ENCODE measurements at regions not wholly inside any gene's neighbourhood (a gene's known extent, or its start where the extent isn't known, plus 50 kb on each side); places are given as distances from the start of the nearest gene placed in this dataset.

DNA sequence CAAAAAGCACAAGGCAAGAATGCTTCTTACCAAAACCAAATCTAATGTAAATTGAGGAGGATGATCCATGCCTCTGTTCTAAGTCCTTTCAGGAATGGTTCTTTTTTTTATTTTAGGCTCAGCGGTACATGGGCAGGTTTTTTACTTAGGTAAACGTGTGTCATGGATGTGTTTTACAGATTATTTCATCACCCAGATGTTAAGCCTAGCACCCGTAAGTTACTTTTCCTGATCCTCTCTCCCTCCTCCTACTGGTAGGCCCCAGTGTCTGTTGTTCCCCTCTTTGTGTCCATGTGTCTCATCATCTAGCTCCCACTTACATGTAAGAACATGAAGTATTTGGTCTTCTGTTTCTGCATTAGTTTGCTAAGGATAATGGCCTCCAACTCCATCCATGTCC lies 289.2 kb upstream of the THBS1 start:
- ATAC-seq (ENCODE audit: low read depth in 2 of 2) (no peak), DNase-seq (no peak)
- no peaks in the 10 kb centered on the region for H3K36me3 Mint-ChIP-seq
- H3K27ac Mint-ChIP-seq: peak overlapping the region in 1 of 6 donors; percentile 16
- no peak overlapping the region for H3K4me3 Mint-ChIP-seq
- H3K27me3 Mint-ChIP-seq: peaks cover 0 to 10% (median 0%) of the 10 kb centered on the region in 3 donors
- H3K9me3 Mint-ChIP-seq: peaks cover 0 to 22% (median 8%) of the 10 kb centered on the region in 7 donors
- no peaks in the 10 kb centered on the region for H3K4me1 Mint-ChIP-seq

DNA sequence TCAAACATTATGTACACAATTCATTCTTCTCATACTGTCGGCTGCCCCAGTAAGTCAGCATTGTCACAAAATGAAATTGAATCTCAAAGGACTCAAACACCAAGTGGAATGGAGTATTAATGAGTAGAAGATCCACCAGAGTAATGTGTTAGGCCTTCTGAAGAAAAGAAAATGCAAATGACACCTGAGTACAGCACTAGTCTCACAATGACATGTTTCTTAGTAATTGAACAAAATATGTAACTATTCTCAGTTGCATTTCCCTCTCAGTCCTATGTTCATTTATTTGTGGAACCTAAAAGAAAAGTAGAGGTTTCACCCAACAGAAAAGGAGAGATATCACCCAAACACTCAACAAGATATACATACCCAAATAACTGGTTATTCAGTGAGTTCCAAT lies 283.9 kb upstream of the THBS1 start:
- H3K27ac Mint-ChIP-seq: no peak overlapping the region
- ATAC-seq (ENCODE audit: low read depth in 2 of 2) (no peak), DNase-seq (no peak)
- H3K4me3 Mint-ChIP-seq: no peak overlapping the region
- H3K36me3 Mint-ChIP-seq: no peaks in the 10 kb centered on the region
- H3K27me3 Mint-ChIP-seq: peaks cover 0 to 19% (median 8%) of the 10 kb centered on the region in 3 donors
- peaks cover under 1 to 17% (median 5%) of the 10 kb centered on the region in 7 donors for H3K9me3 Mint-ChIP-seq
- no peaks in the 10 kb centered on the region for H3K4me1 Mint-ChIP-seq

DNA sequence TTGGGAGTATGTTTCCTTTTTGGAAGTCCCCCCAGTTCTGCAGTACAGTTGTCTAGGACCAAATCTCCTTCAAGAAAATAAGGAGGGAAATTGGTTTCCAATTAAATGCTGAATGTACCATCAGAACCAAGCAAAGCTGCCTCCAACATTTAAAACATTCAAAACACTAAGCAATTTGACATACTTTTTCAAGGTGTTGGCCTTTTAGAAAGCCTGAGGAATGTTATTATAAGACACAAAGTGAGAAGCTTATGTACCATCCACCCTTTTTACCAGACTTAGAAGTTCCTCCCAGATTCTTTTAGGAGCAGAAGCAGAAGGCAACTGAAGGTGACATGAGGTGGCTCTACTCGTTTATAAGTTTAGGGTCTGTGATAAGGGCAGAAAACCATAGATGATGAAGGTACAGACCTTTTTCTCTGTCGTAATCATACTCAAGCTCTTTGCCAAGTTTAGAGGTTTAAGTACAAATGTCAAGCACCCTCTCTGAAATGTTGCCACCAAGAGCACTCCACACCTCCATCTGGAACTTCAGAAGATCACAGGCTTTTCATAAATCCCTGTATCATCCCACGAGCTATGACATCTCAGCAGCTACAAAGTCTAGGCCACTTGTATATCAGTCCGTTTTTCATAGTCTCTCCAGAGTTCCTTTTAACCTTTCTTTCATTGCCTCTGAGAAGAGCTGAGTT lies 282.5 kb upstream of the THBS1 start:
- ATAC-seq (ENCODE audit: low read depth in 2 of 2): no peak
- Mint-ChIP-seq H3K36me3 (no peaks in the 10 kb centered on the region), H3K4me1 (no peaks in the 10 kb centered on the region), H3K27me3 (peaks cover 0 to 22% (median 8%) of the 10 kb centered on the region in 3 donors), H3K27ac (no peak overlapping the region), H3K9me3 (peaks cover 0 to 5% (median 3%) of the 10 kb centered on the region in 7 donors), H3K4me3 (no peak overlapping the region)
- DNase-seq: no peak

DNA sequence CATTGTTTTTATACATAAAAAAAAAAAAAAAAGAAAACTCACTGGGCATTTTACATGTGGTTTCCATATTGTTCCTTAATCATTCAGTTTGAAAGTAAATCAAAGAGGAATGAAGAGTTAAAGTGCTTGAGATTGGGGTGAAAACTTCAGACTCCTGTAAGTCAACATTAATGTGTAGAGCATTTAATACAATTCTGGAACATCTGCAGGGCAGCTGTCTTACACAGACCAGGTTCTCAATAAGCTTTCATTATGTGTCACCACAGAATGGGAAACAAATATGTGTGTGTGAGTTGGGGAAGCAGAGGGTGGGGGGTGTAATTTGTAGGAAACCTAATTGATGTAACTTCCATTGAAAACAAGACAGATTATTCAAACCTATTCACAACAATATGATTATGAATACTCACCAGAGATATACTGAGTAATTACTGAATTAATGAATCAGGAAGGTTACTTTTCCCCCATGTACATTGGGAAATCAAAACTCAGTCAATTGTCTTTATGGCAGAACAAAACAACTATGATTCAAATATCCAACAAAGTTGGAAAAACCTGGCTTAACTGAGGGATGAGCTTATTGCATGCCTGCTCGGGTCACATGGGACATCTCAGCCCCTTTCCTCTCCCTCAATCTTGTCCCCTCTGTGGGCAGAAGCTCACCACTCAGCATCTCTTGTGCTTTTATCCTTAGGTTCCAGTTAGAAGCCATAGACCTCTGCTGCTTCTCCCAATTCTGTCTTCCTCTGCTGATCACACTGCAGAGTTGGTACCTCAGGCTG lies 281.2 kb upstream of the THBS1 start:
- no peak overlapping the region for H3K27ac Mint-ChIP-seq
- H3K4me3 Mint-ChIP-seq: no peak overlapping the region
- H3K36me3 Mint-ChIP-seq: no peaks in the 10 kb centered on the region
- H3K27me3 Mint-ChIP-seq: peaks cover 0 to 12% (median 8%) of the 10 kb centered on the region in 3 donors
- no peak for DNase-seq
- no peaks in the 10 kb centered on the region for H3K4me1 Mint-ChIP-seq
- ATAC-seq (ENCODE audit: low read depth in 2 of 2): no peak
- peaks cover 0 to 2% (median 0%) of the 10 kb centered on the region in 7 donors for H3K9me3 Mint-ChIP-seq

DNA sequence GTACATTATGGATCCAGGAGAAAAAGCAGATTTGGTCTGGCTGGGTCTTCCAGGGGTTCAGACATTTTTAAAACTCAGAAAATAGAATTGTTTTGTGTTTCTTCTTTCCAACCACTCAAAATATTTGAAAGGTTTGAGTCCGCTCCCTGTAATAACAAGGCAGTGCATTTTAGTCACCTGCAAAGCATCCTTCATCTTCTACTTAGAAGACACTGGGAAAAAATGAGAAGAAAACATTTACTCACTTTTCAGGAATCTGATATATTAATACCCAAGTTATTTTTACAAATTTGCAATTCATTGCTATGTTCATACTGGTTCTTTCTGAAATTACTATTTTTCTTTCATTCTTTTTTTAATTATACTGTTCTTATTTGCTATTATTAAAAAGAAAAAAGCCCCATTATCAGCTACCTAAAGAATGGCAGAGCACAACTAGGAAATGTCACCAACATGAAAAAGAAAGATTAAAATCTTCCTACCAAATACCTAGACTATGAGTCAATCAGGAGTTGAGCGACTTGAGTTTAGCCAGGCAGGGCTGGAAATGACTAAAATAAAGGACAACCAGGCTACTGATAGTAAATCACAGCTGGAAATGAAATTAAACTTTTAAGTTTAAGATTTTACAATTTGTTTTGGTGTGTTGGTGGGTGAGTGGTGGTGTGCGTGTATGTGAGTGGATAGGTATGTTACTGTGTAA lies 280.3 kb upstream of the THBS1 start:
- Mint-ChIP-seq H3K4me3 (no peak overlapping the region), H3K36me3 (no peaks in the 10 kb centered on the region), H3K9me3 (peaks cover 0 to 2% (median 0%) of the 10 kb centered on the region in 7 donors), H3K4me1 (no peaks in the 10 kb centered on the region), H3K27me3 (peaks cover 0 to 12% (median 8%) of the 10 kb centered on the region in 3 donors), H3K27ac (no peak overlapping the region)
- no peak for ATAC-seq (ENCODE audit: low read depth in 2 of 2)
- no peak for DNase-seq

DNA sequence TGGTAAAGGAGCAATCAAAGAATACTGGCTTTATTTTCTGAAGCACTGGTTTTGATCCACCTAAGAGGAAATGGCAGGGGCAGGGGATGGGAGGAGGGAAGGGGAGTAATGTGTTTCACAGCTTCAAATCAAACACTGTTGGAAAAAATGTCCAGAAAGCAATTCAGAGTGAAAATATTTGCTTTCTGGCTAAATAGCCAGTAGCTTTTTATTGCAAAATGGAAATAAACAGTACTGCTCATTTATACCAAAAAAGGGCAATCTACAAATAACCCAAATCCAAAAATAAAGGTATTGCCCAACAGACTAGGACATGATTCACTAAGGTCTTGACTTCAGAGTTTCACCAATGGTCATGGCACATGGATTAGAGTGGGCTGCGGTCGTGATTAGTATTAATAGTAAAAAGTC lies 279.3 kb upstream of the THBS1 start:
- ATAC-seq (ENCODE audit: low read depth in 2 of 2) (no peak), DNase-seq (no peak)
- H3K9me3 Mint-ChIP-seq: peaks cover 0 to 2% (median 0%) of the 10 kb centered on the region in 7 donors
- no peaks in the 10 kb centered on the region for H3K4me1 Mint-ChIP-seq
- H3K27ac Mint-ChIP-seq: no peak overlapping the region
- no peaks in the 10 kb centered on the region for H3K36me3 Mint-ChIP-seq
- H3K4me3 Mint-ChIP-seq: no peak overlapping the region
- H3K27me3 Mint-ChIP-seq: peaks cover 0 to 12% (median 8%) of the 10 kb centered on the region in 3 donors

DNA sequence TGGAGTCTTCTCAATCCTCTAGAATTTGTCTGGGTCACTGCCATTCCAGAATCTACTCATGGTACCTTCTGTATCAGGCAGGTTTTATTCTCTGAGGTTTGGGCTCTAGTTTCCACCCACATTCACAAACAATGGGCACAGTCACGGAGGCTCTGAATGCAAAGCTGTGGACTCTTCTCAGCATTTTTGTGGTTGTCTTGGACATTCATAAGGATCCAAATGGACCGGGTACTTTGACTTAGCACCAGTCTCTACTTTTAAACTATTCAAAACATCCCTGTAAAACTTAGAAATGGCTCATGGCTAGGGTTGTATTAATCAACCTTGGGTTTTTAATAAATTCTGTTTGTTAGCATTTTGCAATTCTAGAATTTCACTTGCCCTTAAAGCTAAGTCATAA lies 277.9 kb upstream of the THBS1 start:
- Mint-ChIP-seq H3K9me3 (peaks cover 0 to 8% (median 2%) of the 10 kb centered on the region in 7 donors), H3K36me3 (no peaks in the 10 kb centered on the region), H3K27me3 (peaks cover 0 to 12% (median 8%) of the 10 kb centered on the region in 3 donors), H3K27ac (no peak overlapping the region), H3K4me3 (no peak overlapping the region), H3K4me1 (no peaks in the 10 kb centered on the region)
- no peak for DNase-seq
- ATAC-seq (ENCODE audit: low read depth in 2 of 2): no peak

DNA sequence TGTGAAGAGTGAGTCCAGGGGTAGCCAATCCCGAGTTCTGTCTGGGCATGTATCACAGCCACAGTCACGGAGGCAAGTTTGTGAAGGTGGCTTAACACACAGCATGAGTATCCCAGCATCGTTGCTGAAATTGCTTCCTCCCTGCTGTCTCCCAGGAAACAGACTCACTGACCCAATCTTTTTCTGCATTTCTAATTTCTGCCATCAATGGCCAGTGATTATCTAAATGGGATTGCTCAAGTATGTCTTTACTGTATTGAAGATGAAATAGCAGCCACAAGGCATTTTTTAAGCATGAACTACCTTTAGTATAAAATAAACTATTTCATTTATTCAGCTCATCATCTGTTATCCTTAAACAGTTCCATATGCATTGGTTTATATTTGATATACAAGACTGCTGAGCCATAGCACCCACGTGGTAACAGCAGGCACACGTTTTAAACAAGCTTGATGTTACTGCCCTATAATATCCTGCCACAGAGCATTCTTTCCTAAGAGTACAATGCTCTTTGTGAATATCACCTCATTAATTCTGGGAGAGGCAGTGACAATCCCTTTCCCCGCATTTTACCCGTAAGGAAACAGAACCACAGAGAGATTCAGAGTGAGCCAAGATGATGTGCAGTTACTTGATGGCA lies 276.6 kb upstream of the THBS1 start:
- H3K36me3 Mint-ChIP-seq: no peaks in the 10 kb centered on the region
- ATAC-seq (ENCODE audit: low read depth in 2 of 2) (no peak), DNase-seq (no peak)
- peaks cover 0 to 8% (median 2%) of the 10 kb centered on the region in 7 donors for H3K9me3 Mint-ChIP-seq
- H3K27ac Mint-ChIP-seq: no peak overlapping the region
- H3K4me3 Mint-ChIP-seq: no peak overlapping the region
- H3K4me1 Mint-ChIP-seq: no peaks in the 10 kb centered on the region
- peaks cover 0 to 12% (median 8%) of the 10 kb centered on the region in 3 donors for H3K27me3 Mint-ChIP-seq

DNA sequence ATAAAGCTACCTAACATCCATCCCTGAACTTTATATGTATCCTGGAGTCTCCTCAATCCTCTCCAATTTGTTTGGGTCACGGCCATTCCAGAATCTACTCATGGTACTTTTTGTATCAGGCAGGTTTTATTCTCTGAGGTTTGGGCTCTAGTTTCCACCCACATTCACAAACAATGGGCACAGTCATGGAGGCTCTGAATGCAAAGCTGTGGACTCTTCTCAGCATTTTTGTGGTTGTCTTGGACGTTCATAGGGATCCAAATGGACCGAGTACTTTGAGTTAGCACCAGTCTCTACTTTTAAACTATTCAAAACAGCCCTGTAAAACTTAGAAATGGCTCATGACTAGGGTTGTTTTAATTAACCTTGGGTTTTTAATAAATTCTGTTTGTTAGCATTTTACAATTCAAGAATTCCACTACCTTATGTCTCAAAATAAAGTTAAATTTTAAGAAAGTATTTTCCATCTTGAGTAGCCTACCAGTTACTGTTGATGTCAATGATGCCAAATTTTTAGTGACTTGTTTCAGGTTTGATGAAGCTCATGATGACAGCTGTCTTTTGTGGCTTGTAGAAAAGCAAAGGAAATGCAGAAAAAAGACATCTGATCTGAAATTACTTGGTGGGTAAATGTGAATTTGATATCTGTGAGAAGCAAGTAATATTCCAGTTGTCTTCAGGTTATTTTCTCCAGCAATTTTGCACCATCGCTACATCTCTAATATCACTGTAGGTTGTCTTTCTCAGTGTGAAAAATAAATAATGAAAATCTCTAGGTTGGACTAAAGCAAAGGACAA lies 275.7 kb upstream of the THBS1 start:
- Mint-ChIP-seq H3K4me1 (no peaks in the 10 kb centered on the region), H3K9me3 (peaks cover 0 to 8% (median 2%) of the 10 kb centered on the region in 7 donors), H3K27ac (no peak overlapping the region), H3K4me3 (no peak overlapping the region), H3K27me3 (peaks cover 0 to 8% (median 2%) of the 10 kb centered on the region in 3 donors), H3K36me3 (no peaks in the 10 kb centered on the region)
- DNase-seq: no peak
- ATAC-seq (ENCODE audit: low read depth in 2 of 2): no peak

DNA sequence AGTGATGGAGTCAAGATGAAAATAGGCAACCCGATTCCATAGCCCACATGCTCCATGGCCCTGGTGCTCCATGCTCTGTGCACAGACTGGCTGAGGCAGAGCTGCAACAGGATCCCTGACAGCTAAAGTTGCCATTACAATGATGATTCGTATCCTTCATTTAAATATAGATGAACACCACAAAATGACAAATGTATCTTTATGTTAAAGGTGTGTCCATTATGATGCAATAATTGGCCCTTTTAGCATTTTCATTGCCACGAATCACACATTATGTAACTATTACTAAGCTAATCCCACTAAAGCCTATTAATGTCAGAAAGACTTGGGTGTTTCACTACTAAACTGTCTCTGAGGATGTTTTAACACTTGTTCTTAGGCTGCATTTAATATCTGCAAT lies 270.2 kb upstream of the THBS1 start:
- no peaks in the 10 kb centered on the region for H3K36me3 Mint-ChIP-seq
- H3K4me3 Mint-ChIP-seq: no peak overlapping the region
- H3K27me3 Mint-ChIP-seq: no peaks in the 10 kb centered on the region
- peaks cover 0 to 8% (median 2%) of the 10 kb centered on the region in 7 donors for H3K9me3 Mint-ChIP-seq
- DNase-seq: no peak
- no peak overlapping the region for H3K27ac Mint-ChIP-seq
- H3K4me1 Mint-ChIP-seq: no peaks in the 10 kb centered on the region
- no peak for ATAC-seq (ENCODE audit: low read depth in 2 of 2)

DNA sequence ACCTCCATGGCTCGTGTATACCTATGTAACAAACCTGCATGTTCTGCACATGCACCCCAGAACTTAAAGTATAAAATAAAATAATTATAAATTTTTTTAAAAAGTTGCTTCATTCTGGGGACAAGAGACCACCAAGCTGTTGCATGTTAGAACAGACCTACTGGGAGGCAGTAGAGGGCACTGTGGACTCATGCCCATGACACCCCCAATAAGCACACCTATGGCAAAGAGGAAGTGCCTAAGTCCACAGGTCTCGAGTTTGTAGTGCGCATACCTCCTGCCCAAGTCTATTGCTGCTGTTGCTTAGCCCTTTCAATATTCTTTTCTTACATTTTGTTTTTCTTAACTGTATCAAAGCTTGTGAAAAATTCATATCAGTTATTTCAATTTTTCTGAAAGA lies 267.9 kb upstream of the THBS1 start:
- Mint-ChIP-seq H3K4me3 (no peak overlapping the region), H3K27me3 (no peaks in the 10 kb centered on the region), H3K9me3 (peaks cover 0 to 2% (median 0%) of the 10 kb centered on the region in 7 donors), H3K4me1 (no peaks in the 10 kb centered on the region), H3K36me3 (no peaks in the 10 kb centered on the region), H3K27ac (no peak overlapping the region)
- ATAC-seq (ENCODE audit: low read depth in 2 of 2): no peak
- DNase-seq: no peak

DNA sequence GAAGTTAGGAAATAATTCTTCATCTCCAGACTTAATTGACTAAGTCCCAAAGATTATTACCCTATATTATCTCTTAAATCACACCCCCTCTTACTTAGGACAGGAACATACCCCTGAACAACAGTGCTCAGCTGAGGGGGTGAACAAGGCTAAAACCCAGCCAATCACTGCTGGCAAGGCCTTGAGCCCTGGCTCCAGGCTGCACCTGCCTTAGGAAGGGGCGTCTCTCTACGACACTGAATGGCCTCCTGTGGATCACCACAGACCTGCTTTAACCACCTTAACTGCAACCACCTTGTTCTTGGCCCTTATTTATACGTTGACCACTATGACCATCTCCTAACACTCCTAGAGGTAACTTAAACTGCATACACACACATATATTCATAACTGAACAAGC lies 267.4 kb upstream of the THBS1 start:
- no peak overlapping the region for H3K4me3 Mint-ChIP-seq
- no peaks in the 10 kb centered on the region for H3K27me3 Mint-ChIP-seq
- H3K27ac Mint-ChIP-seq: peak overlapping the region in 1 of 6 donors; percentile 2
- no peaks in the 10 kb centered on the region for H3K36me3 Mint-ChIP-seq
- peaks cover 0 to 2% (median 0%) of the 10 kb centered on the region in 7 donors for H3K9me3 Mint-ChIP-seq
- no peak for DNase-seq
- H3K4me1 Mint-ChIP-seq: no peaks in the 10 kb centered on the region
- no peak for ATAC-seq (ENCODE audit: low read depth in 2 of 2)

DNA sequence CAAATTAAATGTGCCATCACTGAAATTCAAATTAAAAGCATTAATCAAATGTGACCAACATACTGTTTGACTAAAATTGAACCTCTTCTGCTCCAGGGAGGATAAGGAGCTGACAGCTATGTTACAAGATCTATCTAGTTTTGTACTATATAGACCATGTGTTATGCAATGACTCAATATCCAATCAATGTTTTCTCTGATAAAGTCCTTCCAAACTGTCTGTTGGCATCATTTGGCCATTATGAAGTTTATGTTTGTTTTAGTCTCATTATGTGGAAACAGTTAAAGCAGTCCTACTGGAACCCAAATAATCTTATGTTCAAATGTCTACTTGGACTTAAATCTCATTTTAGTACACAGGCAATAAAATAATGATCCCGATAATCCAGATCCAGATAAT lies 267.0 kb upstream of the THBS1 start:
- H3K9me3 Mint-ChIP-seq: peaks cover 0 to 2% (median 0%) of the 10 kb centered on the region in 7 donors
- no peaks in the 10 kb centered on the region for H3K4me1 Mint-ChIP-seq
- no peak for ATAC-seq (ENCODE audit: low read depth in 2 of 2)
- no peak for DNase-seq
- H3K27ac Mint-ChIP-seq: peak overlapping the region in 1 of 6 donors; percentile 2
- H3K36me3 Mint-ChIP-seq: no peaks in the 10 kb centered on the region
- no peak overlapping the region for H3K4me3 Mint-ChIP-seq
- no peaks in the 10 kb centered on the region for H3K27me3 Mint-ChIP-seq

Measured in naive B cell (primary cell).